D721Med (cell line): ENCODE measurements at regions not wholly inside any gene's neighbourhood (a gene's known extent, or its start where the extent isn't known, plus 50 kb on each side); places are given as distances from the start of the nearest gene placed in this dataset.
A peak's percentile ranks its signal among the peaks of the same experiment; 100 is the strongest.

Experiments used
- DNase-seq: peaks from one replicate; pipeline ENCODE4 v3.0.0; 2011; ENCODE audit warnings: low spot score; ENCODE audit not compliant: insufficient read length
- FAIRE-seq: peaks from 2 replicates; lab custom pipeline; 2011; peaks lifted over from hg19 to GRCh38; lab: Jason Lieb, UNC
- CTCF ChIP-seq: IDR thresholded peaks from 2 replicates; pipeline ENCODE4 v1.5.1; 2012; ENCODE audit warnings: mild to moderate bottlenecking, control low read depth; ENCODE audit not compliant: insufficient read depth; ENCODE audit errors: missing control alignments

GRCh38 chr2:125535089-125535488 lies 1120.9 kb upstream of the GYPC start:
- no peak for TF ChIP-seq CTCF
- FAIRE-seq = no peak
- no peak for DNase-seq

GRCh38 chr2:125543968-125544514 lies 1111.9 kb upstream of the GYPC start:
- DNase-seq (no peak), FAIRE-seq (peak; percentile 86)
- TF ChIP-seq CTCF = no peak

GRCh38 chr2:125553768-125554167 lies 1102.2 kb upstream of the GYPC start:
- peak; percentile 96 for FAIRE-seq
- no peak for DNase-seq
- TF ChIP-seq CTCF = no peak

- no peak for TF ChIP-seq CTCF
- no peak for FAIRE-seq
These were observed 1101.0 kb upstream of the GYPC start for GRCh38 chr2:125554956-125555355.

GRCh38 chr2:125559186-125559585 lies 1096.8 kb upstream of the GYPC start:
- TF ChIP-seq CTCF = no peak
- FAIRE-seq (no peak), DNase-seq (no peak)

More at GRCh38 chr2:125554956-125555355, 1101.0 kb upstream of the GYPC start:
- no peak for DNase-seq

GRCh38 chr2:125560855-125561254 lies 1095.1 kb upstream of the GYPC start:
- TF ChIP-seq CTCF = no peak
- no peak for FAIRE-seq
- DNase-seq = no peak

GRCh38 chr2:125561302-125561701 lies 1094.7 kb upstream of the GYPC start:
- no peak for FAIRE-seq
- no peak for TF ChIP-seq CTCF
- no peak for DNase-seq
